PC-3 (cell line): ENCODE measurements at regions not wholly inside any gene's neighbourhood (a gene's known extent, or its start where the extent isn't known, plus 50 kb on each side); places are given as distances from the start of the nearest gene placed in this dataset.

Source experiments
- ATAC-seq: fragments of 200-7000 bp; cut with Tn5 transposase; 2 replicates; pipeline ENCODE4 v1.9.1; 2020; ENCODE audit warnings: mild to moderate bottlenecking, moderate library complexity
- BruUV-seq: library from RNA; stranded (reverse); fragments of 400-500 nt; replicated peaks from 2 replicates; lab custom pipeline; 2021; lab: Mats Ljungman, UMichigan
- CTCF ChIA-PET: fragments of 300-600 bp; sonication (Branson Sonifier 250); formaldehyde crosslinking; loops from one replicate; lab custom pipeline; 2022; ENCODE audit warnings: antibody characterized with exemption; lab: Charles Lee
- POLR2A ChIA-PET: fragments of 300-600 bp; sonication (Branson Sonifier 250); formaldehyde crosslinking; loops from one replicate; lab custom pipeline; 2022; ENCODE audit warnings: antibody characterized with exemption; ENCODE audit not compliant: unreplicated experiment; lab: Charles Lee
- DNase-seq: peaks from one replicate; pipeline ENCODE4 v3.0.0-alpha.2; 2015
- H2AFZ ChIP-seq: fragments of 300-600 bp; sonication (generic); 2 replicates; pipeline ENCODE4 v1.6.0; 2016; ENCODE audit warnings: antibody characterized with exemption, low read length
- H3F3A ChIP-seq: fragments of 300-600 bp; sonication (generic); one replicate; pipeline ENCODE4 v1.6.0; 2017; ENCODE audit warnings: antibody characterized with exemption, low read length, control low read depth, mild to moderate bottlenecking; ENCODE audit not compliant: unreplicated experiment
- H3K27ac ChIP-seq: fragments of 300-600 bp; sonication (generic); 2 replicates; pipeline ENCODE4 v1.5.1; 2016; ENCODE audit warnings: mild to moderate bottlenecking, low read length
- H3K27me3 ChIP-seq: fragments of 300-600 bp; sonication (generic); 2 replicates; pipeline ENCODE4 v1.6.1; 2016; ENCODE audit warnings: low read length, mixed read lengths
- H3K36me3 ChIP-seq: fragments of 300-600 bp; sonication (generic); 2 replicates; pipeline ENCODE4 v1.6.1; 2016; ENCODE audit warnings: low read depth, mixed run types, low read length, mixed read lengths
- H3K4me1 ChIP-seq: fragments of 300-600 bp; sonication (generic); 2 replicates; pipeline ENCODE4 v1.5.1; 2016; ENCODE audit warnings: low read length; ENCODE audit not compliant: insufficient read depth
- H3K4me2 ChIP-seq: fragments of 300-600 bp; sonication (generic); 2 replicates; pipeline ENCODE4 v1.6.0; 2016; ENCODE audit warnings: low read length
- H3K4me3 ChIP-seq: fragments of 300-600 bp; sonication (generic); 2 replicates; pipeline ENCODE4 v1.5.1; 2016; ENCODE audit warnings: mild to moderate bottlenecking, low read length, mixed read lengths
- H3K79me2 ChIP-seq: fragments of 300-600 bp; sonication (generic); 2 replicates; pipeline ENCODE4 v1.6.1; 2017; ENCODE audit warnings: low read length, mixed read lengths
- H3K9ac ChIP-seq: fragments of 300-600 bp; sonication (generic); 2 replicates; pipeline ENCODE4 v1.6.0; 2016; ENCODE audit warnings: mild to moderate bottlenecking, low read length
- H3K9me2 ChIP-seq: fragments of 300-600 bp; sonication (generic); replicated peaks from 2 replicates; pipeline ENCODE4 v1.6.1; 2016; ENCODE audit warnings: mixed run types, low read length, mixed read lengths
- H3K9me3 ChIP-seq: fragments of 300-600 bp; sonication (generic); 2 replicates; pipeline ENCODE4 v1.6.1; 2016; ENCODE audit warnings: low read length, mixed read lengths
- H4K20me1 ChIP-seq: fragments of 300-600 bp; sonication (generic); 2 replicates; pipeline ENCODE4 v1.6.1; 2016; ENCODE audit warnings: low read length, mixed read lengths
- EZH2 ChIP-seq: fragments of 300-600 bp; sonication (generic); IDR thresholded peaks from one replicate; pipeline ENCODE4 v1.6.1; 2017; ENCODE audit warnings: antibody characterized with exemption, mild to moderate bottlenecking, low read length; ENCODE audit not compliant: unreplicated experiment
- EZH2phosphoT487 ChIP-seq: fragments of 300-600 bp; sonication (generic); IDR thresholded peaks from 2 replicates; pipeline ENCODE4 v1.6.1; 2018; ENCODE audit warnings: mild to moderate bottlenecking, antibody characterized with exemption, low read length, borderline replicate concordance
- intact Hi-C: fragments of 100-400 bp; cut with micrococcal nuclease; formaldehyde crosslinking; loops from 2 replicates; pipeline ENCODE4 v1.9.0; 2023
- TF ChIP-seq, protein P1 (sequence below): fragments of 300-600 bp; sonication (generic); conservative IDR thresholded peaks from 2 replicates; pipeline ENCODE4 v1.5.1; 2017; ENCODE audit warnings: antibody characterized with exemption, low read depth, mild to moderate bottlenecking, low read length

- no peaks in the 10 kb centered on the region for H4K20me1 ChIP-seq
- DNase-seq (no peak), ATAC-seq (no peak)
- no peaks in the 10 kb centered on the region for H3K79me2 ChIP-seq
- H2AFZ ChIP-seq: no peak overlapping the region; the same call in 1 of the 2 replicates
- no peaks in the 10 kb centered on the region for H3K9me2 ChIP-seq
- H3K4me2 ChIP-seq: no peak overlapping the region
- ChIA-PET POLR2A (no interaction called here), CTCF (no interaction called here)
- H3K9me3 ChIP-seq: no peaks in the 10 kb centered on the region
- no peaks in the 10 kb centered on the region for H3F3A ChIP-seq
- no peak for TF ChIP-seq EZH2
- TF ChIP-seq, protein P1, sequence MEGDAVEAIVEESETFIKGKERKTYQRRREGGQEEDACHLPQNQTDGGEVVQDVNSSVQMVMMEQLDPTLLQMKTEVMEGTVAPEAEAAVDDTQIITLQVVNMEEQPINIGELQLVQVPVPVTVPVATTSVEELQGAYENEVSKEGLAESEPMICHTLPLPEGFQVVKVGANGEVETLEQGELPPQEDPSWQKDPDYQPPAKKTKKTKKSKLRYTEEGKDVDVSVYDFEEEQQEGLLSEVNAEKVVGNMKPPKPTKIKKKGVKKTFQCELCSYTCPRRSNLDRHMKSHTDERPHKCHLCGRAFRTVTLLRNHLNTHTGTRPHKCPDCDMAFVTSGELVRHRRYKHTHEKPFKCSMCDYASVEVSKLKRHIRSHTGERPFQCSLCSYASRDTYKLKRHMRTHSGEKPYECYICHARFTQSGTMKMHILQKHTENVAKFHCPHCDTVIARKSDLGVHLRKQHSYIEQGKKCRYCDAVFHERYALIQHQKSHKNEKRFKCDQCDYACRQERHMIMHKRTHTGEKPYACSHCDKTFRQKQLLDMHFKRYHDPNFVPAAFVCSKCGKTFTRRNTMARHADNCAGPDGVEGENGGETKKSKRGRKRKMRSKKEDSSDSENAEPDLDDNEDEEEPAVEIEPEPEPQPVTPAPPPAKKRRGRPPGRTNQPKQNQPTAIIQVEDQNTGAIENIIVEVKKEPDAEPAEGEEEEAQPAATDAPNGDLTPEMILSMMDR: no peak
- TF ChIP-seq EZH2phosphoT487: no peak
- no TSS peak for BruUV-seq
- no peak overlapping the region for H3K9ac ChIP-seq
- no peaks in the 10 kb centered on the region for H3K4me1 ChIP-seq
- H3K27me3 ChIP-seq: no peaks in the 10 kb centered on the region
- no peaks in the 10 kb centered on the region for H3K36me3 ChIP-seq
- H3K27ac ChIP-seq: no peak overlapping the region
- intact Hi-C loops: loop anchor here (10.0 kb wide), 1 partner anchor 349 kb away; no protein-coding TSS in a partner anchor
- H3K4me3 ChIP-seq: no peak overlapping the region
Observed at GRCh38 chr4:130703211-130703935, 1607.4 kb downstream of the C4orf33 start.

DNA sequence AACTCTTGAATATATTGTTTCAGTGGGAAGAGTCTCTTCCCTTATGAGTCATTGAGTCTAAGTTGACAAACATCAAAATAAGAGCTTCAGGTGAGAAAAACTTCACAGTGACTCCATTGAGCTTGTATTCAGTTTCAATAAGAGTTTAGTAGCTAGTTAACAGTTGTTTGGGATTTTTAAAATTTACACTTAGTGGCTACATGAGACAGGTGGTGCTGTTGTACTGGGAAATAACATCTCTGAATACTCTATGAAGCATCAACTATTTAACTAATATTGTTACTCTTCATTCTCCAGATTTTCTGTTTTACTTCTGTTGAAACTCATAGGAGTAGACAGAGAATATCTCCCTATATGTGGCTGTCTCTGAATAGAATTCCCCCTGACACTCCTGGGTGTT, 1609.1 kb downstream of the C4orf33 start:
- no peaks in the 10 kb centered on the region for H4K20me1 ChIP-seq
- ATAC-seq (peak; percentile 50), DNase-seq (peak; percentile 7)
- BruUV-seq: no TSS peak
- H3K4me2 ChIP-seq: no peak overlapping the region
- ChIA-PET POLR2A (interaction anchor here (0.6 to 0.7 kb wide), 2 partner anchors 335 to 430 kb away, joined by 3 to 5 read pairs; no protein-coding TSS in a partner anchor), CTCF (interaction anchor here (0.6 kb wide), 1 partner anchor 31 kb away, joined by 4 read pairs; no protein-coding TSS in a partner anchor)
- no peaks in the 10 kb centered on the region for H3K9me2 ChIP-seq
- no peak overlapping the region for H2AFZ ChIP-seq
- H3F3A ChIP-seq: no peaks in the 10 kb centered on the region
- H3K4me3 ChIP-seq: no peak overlapping the region
- H3K27ac ChIP-seq: no peak overlapping the region
- H3K9ac ChIP-seq: no peak overlapping the region
- no peaks in the 10 kb centered on the region for H3K9me3 ChIP-seq
- no peaks in the 10 kb centered on the region for H3K27me3 ChIP-seq
- no peaks in the 10 kb centered on the region for H3K36me3 ChIP-seq
- H3K79me2 ChIP-seq: no peaks in the 10 kb centered on the region
- H3K4me1 ChIP-seq: no peaks in the 10 kb centered on the region
- intact Hi-C loops: loop anchor here (10.0 kb wide), 1 partner anchor 350 kb away; no protein-coding TSS in a partner anchor
- no peak for TF ChIP-seq EZH2phosphoT487
- TF ChIP-seq, protein P1: peak; percentile 37; the same call in 1 of the 2 replicates

DNA sequence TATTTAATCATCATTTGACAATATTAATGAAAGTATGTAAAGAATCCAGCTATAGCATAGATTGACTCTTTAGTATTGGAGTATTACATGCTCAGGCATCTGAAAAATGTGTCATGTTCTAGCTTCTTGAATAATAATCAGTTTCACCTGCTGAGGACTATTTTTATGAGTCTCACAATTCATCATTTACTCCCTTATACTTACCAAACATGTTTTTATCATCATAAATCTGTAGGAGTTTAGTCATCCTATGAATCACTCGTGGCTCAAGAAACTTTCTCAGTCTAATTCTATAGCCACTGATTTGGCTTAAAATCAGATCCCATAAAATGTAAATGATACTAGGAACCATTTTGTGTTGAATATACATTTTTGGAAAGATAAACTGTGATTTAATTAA, 1616.1 kb downstream of the C4orf33 start:
- H3K9me2 ChIP-seq: no peaks in the 10 kb centered on the region
- CTCF ChIA-PET: no interaction called here
- H3F3A ChIP-seq: no peaks in the 10 kb centered on the region
- no peak for TF ChIP-seq EZH2phosphoT487
- peaks cover 10% of the 10 kb centered on the region for H3K4me1 ChIP-seq
- BruUV-seq: no TSS peak
- H3K36me3 ChIP-seq: no peaks in the 10 kb centered on the region
- no peaks in the 10 kb centered on the region for H3K9me3 ChIP-seq
- no peaks in the 10 kb centered on the region for H3K27me3 ChIP-seq
- no peaks in the 10 kb centered on the region for H3K79me2 ChIP-seq
- H4K20me1 ChIP-seq: no peaks in the 10 kb centered on the region
- ATAC-seq: peak; percentile 91
- no peak overlapping the region for H3K4me3 ChIP-seq
- POLR2A ChIA-PET: no interaction called here
- intact Hi-C loops: no loop called here
- no peak overlapping the region for H3K9ac ChIP-seq
- peak; percentile 79 for DNase-seq
- H2AFZ ChIP-seq: no peak overlapping the region
- H3K27ac ChIP-seq: peak overlapping the region; percentile 15; the same call in 1 of the 2 replicates
- H3K4me2 ChIP-seq: 0 out of 2 replicates have a peak overlapping the region, but pooled peaks have one; percentile 18
